GM19351 (cell line): ENCODE measurements at regions not wholly inside any gene's neighbourhood (a gene's known extent, or its start where the extent isn't known, plus 50 kb on each side); places are given as distances from the start of the nearest gene placed in this dataset.
"Not testable (repeated sequence)": the region's sequence is repeated elsewhere in the genome, so short reads cannot be mapped to it uniquely, and the experiment has no call there.

Source experiments
- ATAC-seq: cut with Tn5 transposase; IDR thresholded peaks from one replicate; pipeline ENCODE4 v1.9.1; 2021; ENCODE audit warnings: mild to moderate bottlenecking, moderate library complexity; ENCODE audit not compliant: unreplicated experiment

DNA sequence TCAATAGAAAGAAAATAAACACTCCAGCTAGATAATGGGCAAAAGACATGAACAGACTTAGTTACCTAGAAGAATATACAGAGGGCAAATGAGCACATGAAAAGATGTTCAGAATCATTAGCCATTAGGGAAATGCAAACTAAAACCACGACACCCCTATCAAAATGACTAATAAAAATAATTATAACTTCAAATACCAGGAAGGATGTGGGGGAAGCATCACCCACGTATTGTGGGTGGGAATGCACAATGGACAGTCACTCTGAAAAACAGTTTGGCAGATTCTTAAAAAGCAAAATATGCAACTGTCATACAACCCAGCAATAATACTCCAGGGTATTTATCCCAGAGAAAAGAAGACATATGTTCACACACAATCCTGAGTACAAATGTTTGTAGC lies 92.6 kb downstream of the DLL1 start:
- no peak for ATAC-seq

DNA sequence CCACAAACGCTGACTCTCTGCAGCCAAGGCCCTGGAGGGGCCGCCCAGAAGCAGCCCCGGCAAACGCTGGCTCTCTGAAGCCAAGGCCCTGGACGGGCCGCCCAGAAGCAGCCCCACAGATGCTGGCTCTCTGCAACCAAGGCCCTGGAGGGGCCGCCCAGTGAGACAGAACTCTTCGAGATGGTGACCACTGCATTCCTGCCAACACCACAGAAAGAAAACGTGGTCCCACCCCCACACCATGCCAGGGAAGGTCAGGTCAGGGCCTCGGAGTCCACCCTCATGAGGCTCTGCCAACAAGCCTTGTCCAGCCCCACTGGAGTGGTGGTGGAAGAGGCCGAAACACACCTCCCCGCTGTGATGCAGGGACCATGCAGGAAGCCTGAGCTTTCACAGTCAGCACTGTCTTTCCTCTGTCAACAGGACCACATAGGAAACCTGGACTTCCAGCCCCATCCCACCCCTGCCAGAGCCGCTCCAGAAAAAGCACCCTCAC lies 97.5 kb downstream of the DLL1 start:
- no peak for ATAC-seq

DNA sequence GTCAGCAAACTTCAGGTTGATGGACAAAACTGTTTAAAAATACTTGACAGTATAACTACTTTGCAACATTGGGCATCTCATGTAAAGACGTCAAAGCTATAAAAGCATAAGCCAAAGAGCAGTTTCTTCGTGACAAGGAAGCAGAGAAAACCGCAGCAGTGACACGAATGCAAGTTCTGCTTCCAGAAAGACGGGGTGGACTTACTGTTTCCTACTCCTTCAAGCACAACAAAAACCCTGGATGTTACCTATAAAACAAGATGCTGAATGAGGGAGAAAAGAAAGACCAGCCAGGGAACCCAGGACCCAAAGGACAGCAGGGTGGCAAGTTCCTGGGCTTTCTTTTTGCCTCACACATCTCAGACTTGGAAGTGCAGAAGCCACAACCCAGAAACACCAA lies 98.0 kb downstream of the DLL1 start:
- no peak for ATAC-seq

DNA sequence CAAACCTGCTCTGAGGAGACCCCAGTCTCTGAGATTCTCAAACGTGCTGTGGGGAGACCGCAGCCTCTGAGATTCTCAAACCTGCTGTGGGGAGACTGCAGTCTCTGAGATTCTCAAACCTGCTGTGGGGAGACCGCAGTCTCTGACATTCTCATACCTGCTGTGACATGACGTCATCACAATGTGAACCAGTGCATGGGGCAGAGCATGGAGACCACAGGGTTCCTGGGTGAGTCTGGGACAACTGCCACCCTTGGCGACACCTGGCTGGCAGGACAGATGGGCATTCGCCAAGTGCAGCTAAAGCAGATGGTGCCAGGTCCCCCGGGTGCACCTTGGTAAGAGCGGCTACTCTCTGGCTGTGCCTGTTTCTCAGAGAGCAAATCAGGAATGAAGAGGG lies 98.8 kb downstream of the DLL1 start:
- ATAC-seq: not testable (repeated sequence)

DNA sequence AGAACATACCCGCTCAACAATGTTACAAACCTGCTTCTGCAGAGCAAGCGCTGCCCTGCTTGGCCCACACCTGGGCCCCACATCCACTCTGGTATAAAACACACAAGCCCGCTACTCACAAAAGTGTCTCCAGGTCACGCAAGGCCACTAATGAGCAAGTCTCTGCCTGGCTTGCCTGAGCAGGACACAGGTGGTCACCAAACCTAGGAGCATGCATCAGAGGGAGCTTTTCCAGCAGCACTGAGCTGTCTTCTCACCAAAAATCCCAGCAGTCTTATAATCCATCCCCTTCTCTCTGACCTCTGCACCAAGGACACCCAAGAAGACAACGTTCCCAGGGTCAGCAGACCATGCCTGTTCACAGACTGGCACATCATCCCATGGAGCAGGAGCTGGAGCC lies 100.8 kb downstream of the DLL1 start:
- no peak for ATAC-seq

GRCh38 chr6:170189236-170189635 lies 101.6 kb downstream of the DLL1 start:
- no peak for ATAC-seq

DNA sequence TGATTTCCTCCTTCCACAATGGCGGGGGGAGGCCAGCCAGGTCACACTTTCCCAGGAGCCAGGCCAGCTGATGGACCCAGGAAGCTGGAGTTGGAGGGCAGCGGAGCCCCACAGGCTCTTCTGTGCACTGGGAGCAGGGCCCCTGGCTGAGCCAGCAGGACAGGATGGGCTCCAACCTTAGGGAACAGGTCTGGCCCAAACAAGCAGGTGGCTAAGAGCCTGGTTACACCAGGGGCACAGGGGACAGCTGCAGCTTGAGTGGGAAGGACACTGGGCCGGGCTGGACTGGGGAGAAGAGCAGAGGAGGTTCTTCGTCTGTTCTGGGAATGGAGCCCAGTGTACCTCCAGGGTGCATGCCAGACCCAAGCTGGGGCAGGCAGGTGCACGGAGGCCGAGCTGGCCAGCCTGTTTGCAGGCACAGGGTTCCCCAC lies 102.3 kb downstream of the DLL1 start:
- ATAC-seq: no peak

- no peak for ATAC-seq
Measured at GRCh38 chr6:170187669-170188566, 103.0 kb downstream of the DLL1 start.

GRCh38 chr6:170186941-170187668 lies 103.8 kb downstream of the DLL1 start:
- no peak for ATAC-seq

GRCh38 chr6:170186006-170186935 lies 104.6 kb downstream of the DLL1 start:
- no peak for ATAC-seq

DNA sequence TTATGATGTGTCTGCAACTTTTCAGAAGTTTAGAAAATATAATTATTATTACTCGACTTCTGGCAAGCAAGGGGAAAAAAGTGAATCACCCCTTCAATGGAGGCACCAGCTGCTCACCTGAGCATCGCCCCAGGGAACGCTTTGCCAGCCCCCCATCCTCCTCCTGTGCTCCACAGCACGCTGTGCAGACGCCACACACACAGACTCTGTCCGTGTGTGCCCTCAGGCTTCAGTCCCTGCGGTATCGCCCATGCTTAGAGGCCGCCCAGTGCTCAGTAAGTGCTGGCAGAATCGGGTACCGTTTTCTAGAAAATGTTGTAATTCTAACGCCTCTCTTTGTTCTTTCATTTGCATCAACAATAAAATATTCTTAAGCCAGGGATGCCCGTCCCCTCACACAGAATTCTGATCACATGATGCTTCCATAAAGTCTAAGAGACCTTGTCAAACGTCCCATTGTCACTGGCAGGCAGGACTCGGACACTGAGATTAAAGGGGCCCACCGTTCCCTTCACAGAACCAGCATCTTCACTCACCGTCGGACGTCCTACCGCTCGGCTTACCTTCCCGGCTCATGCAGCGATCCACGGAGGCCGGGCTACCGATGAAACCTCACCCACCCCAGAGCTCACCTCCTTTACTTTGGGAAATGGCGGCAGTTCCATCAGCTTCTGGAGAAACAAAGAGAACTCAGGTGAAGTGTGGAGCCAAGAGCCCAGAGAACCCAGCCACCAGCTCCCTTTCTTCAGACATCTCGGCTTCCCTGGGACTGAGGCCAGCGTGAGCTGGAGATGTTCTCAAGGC lies 105.5 kb downstream of the DLL1 start:
- ATAC-seq: no peak

GRCh38 chr6:170184316-170184715 lies 106.6 kb downstream of the DLL1 start:
- ATAC-seq: no peak

GRCh38 chr6:170183521-170183920 lies 107.4 kb downstream of the DLL1 start:
- ATAC-seq: no peak

GRCh38 chr6:170182781-170183120 lies 108.1 kb downstream of the DLL1 start:
- no peak for ATAC-seq

DNA sequence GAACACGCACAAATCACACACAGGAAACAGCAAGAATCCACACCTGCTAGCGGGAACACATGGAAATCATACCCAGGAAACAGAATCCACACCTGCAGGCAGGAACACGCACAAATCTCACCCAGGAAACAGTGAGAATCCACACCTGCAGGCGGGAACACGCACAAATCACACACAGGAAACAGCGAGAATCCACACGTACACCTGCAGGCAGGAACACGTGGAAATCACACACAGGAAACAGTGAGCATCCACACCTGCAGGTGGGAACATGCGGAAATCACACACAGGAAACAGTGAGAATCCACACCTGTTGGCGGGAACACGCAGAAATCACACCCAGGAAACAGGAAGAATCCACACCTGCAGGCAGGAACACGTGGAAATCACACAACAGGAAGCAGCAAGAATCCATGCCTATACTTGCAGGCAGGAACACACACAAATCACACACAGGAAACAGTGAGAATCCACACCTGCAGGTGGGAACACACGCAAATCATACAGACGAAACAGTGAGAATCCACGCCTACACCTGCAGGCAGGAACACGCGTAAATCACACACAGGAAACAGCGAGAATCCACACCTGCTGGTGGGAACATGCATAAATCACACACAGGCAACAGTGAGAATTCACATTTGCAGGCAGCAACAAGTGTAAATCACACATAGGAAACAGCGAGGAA lies 108.6 kb downstream of the DLL1 start:
- ATAC-seq: no peak

GRCh38 chr6:170181338-170181690 lies 109.6 kb downstream of the DLL1 start:
- ATAC-seq: no peak

- no peak for ATAC-seq
Measured at GRCh38 chr6:170180671-170181337, 110.1 kb downstream of the DLL1 start.

DNA sequence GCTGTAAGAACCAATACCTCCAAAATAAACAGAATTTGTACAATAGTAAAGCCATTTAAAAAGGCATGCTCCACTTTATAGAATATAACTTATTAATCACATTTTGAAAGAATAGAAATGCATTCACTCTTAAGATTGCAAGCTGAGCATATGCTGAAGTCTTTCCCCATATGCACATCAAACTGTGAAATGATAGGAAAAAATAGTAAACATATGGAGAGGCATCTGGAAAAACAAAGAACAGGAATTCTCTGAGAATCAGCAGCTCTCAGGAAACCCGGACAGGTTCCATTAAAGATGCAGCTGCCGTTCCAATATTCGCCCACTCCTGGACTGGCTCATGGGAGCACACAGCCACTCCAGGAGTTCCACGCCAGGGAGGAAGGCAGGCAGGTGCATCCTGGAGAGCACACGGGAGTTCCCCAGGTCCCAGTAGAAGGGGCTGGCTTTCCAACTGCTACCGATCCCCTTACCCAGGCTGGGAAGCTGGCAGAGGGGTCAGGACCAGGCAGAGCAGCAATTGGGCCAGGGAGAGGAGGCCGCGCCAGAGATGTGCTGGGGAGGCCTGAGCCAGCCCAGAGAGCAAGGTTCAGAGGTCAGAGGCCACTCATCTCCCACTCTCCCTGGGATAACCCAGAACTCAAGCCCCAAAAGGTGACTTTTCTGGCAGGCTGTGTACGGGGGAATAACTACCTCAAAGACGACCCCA lies 111.1 kb downstream of the DLL1 start:
- ATAC-seq: no peak
